Islet precursor cell (in vitro differentiated cells): ENCODE measurements at regions not wholly inside any gene's neighbourhood (a gene's known extent, or its start where the extent isn't known, plus 50 kb on each side); places are given as distances from the start of the nearest gene placed in this dataset.
A peak's percentile ranks its signal among the peaks of the same experiment; 100 is the strongest.
"Not testable (repeated sequence)": the region's sequence is repeated elsewhere in the genome, so short reads cannot be mapped to it uniquely, and the experiment has no call there.

Experiments
- DNase-seq: peaks from one replicate; pipeline ENCODE4 v3.0.0-alpha.2; 2018

DNA sequence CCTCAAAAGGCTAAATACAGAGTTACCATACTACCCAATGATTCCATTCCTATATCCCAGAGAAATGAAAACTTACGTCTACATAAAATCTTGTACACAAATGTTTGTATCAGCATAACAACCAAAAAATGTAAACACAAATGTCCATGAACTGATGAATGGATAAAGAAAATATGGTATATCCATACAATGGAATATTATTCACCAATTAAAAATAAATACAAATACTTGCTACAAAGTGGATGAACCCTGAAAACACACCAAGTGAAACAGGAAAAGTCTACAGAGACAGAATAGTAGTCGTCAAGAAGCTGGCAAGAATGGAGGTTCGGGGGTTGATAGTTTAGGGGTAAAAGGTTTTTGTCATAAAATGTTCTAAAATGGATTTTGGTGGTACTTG, 54.0 kb upstream of the ANKRD28 start:
- no peak for DNase-seq

DNA sequence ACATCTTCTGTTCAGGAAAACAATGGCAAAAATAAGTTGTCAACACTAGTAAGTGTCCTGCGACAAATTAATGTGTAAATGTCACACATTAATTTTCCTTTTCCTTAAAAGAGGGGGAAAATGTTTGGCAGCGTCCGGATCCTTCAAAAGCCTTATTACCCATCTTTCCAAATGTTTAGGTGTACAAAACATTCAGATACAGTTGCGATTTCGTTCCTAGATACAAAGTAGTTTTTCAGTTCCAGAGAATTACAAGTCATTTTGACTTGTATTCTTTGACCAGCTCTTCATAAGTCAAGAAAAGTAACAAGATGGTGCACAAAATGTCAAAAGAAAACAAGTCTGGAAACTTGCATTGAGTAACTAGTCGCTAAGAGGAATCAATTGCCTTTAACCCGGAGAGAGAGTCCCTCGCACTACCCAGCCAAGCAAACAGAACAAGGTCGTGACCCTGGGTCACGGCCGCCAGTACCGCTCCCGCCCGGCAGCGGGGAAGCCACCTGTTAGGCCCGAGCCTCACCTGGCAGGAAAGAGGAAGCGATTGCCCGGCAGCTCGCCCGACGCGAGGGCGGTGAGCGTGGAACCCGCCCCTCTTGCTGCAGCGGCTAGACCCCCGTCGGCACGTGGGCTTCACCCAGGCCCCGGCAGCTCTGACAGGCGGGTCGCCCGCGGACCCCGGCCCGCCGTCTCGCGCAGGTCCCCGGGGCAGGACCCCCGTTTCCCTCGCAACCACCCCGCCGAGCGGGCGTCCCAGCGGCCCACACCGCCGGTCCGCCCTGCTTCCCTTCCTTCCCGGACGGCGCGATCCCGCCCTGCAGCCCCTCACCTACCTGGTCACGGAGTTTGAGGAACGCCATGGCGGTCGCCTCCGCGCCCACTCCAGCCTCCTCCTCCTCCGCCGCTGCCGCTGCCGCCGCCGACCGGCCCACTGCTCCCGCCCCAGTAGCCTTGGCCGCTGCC, 61.0 kb upstream of the ANKRD28 start:
- DNase-seq, result peak; percentile 85

DNA sequence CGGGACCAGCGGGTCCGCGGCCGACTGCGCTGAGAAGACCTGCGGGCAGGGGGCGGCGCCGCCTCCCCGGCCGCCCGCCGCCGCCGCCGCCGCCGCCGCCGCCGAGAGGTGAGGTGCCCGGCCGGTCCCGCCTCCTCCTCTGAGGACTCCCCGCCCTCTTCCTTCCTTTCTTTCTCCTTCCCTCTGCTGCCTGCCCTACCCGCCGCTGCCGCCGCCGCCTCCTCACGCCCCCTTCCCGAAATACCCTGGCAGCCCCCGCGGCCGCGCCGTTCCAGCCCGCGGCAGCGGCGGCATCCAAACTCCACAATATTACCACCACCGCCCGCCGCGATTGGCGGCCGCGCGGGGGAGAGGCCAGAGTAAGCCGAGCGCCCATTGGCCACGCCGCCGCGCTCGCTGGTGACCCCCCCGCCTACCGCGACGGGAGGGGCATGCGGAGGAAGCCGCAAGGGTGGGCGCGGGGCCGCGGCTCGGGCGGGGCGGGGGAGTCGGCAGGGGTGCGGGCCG, 61.8 kb upstream of the ANKRD28 start:
- DNase-seq, result peak; percentile 93

DNA sequence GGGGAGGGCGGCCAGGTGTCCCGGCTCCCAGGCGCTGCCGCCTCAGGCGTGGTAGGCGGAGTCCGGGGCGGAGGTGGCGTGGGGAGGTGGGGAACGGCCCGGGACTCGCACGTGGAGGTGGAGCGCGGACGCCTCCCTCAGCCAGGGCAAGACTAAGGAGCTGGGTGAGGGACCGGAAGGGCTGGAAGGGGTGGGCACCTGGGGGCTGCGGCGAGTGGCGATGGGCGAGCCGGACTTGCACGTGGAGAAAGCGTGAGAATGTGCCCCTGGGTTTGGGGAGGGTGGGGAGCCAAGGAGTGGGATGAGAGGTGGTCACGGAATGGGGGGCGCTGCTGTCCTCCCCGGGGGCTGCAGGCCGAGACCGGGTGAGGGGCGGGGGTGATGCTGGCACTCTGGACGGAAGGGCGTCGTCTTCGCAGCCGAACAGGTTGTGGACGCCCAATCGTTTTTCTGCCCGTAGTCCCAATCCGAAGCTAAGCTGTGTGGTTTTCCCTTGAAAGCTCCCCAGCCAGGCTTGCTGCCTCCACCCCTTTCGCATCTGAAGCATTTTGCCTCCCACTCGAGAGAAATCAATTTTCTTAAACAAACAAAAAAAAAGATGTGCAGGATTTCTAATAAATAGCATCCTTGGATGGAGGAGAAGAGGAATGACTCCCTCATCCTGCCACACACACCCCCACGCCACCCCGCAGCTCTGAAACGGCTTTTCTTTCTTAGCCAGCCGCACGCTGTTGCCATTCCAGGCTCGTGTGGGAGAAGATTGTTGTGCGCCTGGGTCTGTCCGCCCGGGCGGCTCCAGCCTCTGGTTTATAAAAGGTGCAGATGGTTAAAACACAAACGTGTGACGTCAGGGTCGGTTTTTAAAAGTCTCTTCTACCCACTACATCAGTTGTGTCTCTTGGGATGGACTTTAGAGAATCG, 62.5 kb upstream of the ANKRD28 start:
- peak; percentile 91 for DNase-seq

DNA sequence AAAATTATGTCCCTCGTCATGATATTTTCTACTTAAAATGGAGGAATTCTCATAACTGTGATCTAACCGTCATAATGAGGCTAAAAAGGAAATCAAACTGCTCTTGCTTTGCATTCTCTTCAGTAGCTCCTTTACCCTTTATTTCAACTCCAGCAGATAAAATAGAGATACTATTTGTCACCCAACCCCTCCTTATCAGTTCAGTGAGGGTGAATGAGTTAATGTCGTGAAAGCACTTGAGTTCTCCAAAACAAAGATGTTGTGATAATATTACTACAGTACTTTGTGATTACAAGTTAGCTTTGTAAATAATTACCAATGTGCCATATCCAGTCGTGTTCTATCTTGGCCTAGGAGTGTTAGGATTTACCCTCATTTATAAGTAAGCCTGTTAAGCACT, 63.4 kb upstream of the ANKRD28 start:
- DNase-seq, result no peak

DNA sequence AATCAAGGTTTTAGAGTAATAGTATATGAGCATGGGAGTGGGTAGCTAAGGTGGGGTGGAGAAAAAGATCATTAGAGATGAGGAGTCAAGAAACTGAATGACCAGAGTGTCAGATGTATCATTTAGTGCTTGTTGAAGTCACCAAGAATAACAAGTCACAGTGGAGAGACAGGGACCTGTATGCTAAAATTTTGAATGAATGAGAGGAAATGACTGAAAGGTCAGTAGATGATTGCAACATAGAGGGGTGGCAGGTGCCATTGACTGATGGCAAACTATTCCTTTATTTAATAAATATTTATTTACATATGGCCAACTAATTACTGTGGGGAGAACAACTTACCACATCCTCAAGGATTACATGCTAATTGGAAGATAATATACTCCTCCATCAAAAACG, 75.0 kb upstream of the ANKRD28 start:
- no peak for DNase-seq

DNA sequence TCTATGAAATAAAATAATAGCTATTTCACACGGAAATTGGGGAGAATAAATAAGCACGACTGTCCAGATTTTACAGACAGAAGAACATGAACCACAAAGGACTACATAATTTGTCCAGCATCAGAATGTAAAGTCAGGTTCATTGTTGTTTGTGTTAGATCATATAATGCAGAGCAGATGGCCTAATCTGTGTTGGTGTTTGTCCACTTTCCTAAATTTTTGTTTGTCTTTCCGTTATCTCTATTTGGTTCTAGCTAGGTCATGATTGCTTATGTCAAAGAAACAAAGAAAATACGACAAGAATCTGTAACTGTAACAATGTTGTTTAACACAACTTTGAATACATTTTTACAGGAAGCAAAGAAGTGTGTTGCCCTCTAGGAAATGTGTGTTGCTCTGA, 75.6 kb upstream of the ANKRD28 start:
- DNase-seq, result no peak

DNA sequence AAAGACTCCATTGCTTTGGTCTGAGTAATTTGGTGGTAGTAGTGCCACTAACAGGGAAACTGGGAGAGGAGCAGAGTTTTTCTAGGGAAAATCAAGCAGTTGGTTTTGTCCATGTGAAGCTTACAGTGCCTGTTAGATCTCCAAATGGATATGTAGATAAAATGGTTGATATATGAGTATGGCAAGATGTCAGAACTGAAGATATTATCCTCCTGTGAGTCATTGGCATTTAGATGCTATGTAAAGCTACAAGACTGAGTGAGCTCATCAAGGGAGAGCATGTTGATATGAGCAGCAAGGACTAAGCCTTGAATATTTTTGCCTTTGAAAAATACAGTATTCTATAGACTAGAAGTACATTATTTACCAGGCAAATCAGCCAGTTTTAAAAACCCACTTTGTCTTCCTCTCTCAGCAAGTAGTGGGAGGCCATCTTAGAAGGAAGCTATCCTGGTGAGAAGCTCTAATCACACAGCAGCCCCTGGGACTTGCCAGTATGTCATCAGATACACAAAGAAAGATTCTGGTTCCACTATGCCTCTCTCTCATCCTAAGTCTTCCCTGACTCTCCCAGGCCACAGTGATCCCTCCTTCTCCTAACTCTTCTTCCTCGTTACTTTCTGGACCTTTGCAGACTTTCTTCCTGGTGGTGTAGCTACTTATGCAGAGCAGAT, 77.4 kb upstream of the ANKRD28 start:
- no peak for DNase-seq

DNA sequence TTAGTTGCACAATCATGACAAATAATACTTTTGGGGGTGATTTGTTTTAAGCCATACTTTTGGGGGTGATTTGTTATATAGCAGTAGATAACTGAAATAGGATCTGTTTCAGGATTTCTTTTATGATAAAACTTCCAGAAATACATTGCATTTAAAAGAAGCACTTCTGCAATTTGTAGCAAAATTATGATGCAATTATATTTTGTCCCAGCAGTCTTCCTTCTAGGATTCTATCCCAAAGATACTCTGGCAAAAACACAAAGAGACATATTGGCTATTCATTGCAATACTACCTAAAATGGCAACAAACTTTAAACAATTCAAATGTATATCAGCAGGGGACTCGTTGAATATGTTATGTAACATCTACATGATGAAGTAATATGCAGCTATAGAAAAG, 78.9 kb upstream of the ANKRD28 start:
- no peak for DNase-seq

DNA sequence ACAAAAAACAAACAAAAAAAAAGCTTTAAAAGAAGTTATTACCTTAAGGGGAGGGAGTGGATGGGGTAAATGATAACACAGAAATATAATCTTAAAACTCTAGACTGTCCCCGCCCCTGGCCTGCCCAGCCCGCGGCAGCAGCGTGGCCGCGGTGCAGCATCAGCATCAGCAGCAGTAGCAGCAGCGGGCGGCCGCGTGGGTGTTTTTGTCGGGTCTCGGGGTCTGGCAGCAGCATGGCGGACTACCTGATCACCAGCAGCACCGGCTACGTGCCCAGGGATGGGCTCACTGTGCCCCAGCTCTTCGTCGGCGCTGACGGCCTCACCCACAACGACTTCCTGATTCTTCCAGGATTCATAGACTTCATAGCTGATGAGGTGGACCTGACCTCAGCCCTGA, 80.0 kb upstream of the ANKRD28 start:
- no peak for DNase-seq

DNA sequence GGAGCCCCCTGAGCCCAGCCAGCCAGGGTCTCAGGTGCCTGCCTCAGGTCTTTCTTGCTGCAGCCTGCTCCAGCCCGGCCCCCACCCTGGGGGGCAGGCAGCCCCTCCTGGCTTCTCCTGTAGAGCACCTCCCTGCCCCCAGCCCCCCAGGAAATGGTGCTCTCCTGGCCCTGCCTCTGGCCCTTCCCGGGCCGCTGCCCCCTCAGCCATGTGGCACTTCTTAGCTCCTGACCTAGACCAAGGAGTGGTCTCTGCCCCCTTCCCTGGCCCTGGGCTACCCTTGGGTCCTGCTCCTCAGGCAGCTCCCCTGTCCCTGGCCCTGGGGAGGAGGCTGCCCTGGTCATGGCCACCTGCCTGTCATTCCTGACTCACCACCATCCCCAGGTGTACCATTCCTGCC, 82.0 kb upstream of the ANKRD28 start:
- not testable (repeated sequence) for DNase-seq

DNA sequence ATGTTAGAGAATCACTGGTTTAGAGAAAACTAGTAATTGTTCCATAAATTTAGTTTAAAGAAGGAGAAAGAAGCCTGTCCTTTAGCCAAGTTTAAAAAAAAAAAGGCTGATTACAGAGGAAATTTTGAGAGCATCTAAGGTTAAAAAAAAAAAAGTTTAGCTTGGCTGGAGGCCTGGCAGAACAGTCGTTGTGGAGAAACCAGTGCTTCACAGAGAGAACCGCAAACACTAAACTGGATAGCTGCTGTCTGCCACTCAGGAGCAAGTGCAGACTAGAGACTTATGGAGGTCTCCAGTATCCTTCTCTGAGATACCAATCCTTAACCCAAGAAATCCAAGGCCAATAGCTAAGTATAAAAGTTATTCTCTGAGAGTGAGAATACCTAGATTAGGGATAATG, 84.8 kb upstream of the ANKRD28 start:
- DNase-seq, result no peak

DNA sequence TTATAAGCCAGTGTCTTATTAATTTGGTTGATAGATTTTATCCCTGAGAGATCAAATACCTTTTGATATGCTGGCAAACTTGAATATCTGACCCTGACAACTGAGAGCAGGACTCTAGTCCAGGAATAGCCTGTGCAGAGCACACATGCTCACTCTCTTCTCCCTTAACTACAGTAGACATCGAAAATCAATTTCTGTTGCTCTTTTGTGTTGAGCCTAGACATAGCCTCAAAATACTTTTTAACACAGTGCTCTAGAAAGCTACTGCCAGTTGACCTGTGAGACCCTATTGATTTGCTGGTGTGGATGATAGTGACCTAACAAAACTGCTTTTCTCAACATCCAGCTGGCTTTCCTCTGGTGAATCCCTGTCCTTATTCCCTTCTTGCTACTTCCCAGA, 86.4 kb upstream of the ANKRD28 start:
- DNase-seq, result no peak

DNA sequence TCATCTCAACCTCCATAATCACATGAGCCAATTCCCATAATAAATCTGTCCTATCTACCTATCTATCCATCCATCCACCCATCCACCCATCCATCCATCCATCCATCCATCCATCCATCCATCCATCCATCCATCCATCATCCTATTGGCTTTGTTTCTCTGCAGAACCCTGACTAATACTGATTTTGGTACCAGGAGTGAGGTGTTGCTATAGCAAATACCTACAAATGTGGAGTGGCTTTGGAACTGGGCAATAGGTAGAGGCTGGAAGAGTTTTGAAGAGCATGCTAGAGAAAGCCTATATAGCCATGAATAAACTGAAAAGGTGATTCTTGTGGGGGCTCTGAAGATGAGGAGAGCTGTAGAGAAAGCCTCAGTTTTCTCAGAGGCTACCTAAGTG, 88.7 kb upstream of the ANKRD28 start:
- DNase-seq, result no peak

DNA sequence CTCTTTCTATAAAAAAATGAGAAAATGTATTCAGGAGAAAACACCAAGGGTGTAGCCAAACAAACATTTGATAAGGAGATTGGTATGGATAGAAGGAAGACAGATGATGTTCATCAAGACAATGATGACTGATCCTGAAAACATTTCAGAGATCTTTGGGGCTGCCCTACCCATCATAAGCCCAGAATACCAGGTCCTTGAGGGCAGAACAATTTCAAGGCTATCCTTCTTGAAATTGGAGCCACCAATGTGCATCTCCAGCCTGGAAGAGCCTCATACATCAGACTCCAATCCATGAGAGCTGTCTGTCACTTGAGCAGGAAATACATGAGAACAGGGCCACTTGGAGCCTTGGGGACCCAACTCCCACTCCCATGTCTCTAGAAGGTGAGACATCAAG, 89.5 kb upstream of the ANKRD28 start:
- no peak for DNase-seq

DNA sequence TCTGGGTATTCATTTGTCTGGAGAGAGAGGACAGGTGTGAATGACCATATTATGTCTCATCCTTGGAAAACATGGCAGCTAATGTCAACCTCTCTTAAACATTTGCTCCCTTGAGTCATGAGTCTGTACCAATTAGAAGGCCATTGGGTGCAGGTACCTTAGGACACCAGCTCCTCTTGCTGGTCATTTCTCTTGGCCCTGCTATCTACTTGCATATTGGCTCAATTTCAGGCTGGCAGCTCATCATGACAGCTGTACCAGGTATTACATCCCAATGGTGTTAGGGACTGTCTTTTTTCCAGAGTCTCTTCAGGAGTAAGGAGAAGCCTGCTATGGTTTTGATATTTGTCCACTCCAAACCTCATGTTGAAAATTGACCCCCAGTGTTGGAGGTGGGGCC, 92.2 kb upstream of the ANKRD28 start:
- DNase-seq, result no peak

DNA sequence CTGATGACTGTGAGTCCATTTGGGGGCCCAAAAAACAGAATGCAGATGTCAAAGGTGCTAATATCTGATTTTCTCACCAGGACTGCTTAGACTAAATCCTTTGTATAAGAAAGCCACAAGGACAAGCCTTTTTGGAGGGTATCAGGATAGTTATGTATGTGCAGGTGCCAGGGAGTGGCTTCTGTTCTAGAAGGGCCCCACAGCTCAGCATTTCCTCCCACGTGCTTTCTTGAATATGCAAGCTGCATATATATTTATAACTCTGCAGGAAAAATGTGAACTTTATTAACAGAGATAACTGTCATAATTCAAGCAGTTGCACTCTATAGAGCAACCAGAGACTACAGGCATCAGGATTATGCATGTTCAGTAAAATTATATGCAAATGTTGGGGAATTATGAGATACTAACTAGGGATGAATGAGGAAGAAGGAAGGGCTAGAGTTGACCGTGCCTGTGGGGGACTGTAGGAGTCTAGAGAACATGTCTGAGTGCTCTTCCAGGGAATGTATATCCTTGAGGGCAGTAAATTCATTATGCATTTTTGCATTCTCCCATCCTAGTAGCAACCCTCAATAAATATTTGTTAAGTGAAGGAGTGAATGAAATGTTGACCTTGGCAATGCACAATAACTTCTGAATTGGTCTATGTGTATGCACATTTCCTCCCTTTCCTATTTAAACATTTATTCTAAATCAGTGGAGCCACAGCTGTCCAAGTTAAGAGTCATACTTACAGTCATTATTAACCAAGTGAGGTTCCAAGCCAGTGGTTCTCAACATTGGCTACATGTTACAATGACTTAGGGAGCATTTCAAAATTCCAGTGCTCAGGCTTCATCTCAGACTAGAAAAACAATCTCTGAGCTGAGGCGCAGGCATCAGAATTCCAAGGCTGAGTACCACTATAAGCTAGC, 94.8 kb upstream of the ANKRD28 start:
- DNase-seq, result no peak

DNA sequence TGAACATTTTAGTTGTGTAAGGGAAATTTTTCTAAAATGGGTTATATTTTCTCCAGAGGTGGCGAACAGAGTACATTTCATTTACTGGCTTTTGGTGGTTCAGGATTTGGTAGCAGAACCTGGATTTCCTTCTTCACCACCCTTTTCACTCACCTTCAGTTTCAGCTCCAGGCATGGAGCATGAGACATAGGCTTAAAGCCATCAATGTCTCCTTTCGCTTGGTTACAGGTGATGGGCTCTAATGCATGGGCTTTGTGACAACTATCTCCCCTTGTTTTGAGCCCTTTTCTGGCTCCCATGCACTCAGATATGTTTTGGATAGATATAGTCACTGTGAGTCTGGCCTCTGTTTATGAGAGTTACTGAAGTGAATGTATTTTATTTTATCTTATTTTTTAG, 96.6 kb upstream of the ANKRD28 start:
- DNase-seq, result no peak

DNA sequence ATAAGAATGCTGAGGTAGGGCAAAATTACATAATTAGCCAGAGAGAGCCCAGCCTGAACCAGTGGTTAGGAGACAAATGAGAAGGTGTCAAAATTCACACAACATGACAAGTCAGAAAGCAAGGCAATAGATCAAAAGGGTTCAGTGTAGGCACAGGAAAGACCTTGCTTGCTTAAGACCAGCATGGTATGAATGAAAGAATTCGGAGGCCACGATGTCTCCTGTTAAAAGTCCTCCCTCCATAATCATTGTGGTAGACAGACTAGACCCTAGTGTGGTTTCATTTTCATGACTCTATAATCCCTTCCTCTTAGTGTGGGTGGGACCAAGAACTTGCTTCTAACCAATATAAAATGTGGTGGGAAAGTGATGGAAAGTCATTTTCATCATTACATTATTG, 98.7 kb upstream of the ANKRD28 start:
- DNase-seq, result no peak

DNA sequence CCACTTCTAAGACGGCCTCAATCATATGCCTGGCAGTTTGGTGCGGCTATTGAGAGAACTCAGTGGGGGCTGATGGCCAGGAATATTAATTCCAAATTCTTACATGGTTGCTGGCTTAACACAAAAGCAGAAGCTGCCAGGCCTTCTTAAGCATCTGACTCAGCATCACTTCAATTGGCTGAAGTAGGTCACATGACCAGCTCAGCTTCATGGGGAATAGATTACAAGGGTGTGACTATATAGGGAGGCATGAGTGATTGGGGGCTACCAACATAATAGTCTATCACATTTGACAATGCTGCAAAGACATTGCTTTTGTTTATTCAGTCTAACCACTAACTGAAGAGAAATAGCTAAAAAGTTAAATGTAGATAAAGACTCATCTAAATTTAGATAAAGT, 101.6 kb upstream of the ANKRD28 start:
- DNase-seq, result no peak

DNA sequence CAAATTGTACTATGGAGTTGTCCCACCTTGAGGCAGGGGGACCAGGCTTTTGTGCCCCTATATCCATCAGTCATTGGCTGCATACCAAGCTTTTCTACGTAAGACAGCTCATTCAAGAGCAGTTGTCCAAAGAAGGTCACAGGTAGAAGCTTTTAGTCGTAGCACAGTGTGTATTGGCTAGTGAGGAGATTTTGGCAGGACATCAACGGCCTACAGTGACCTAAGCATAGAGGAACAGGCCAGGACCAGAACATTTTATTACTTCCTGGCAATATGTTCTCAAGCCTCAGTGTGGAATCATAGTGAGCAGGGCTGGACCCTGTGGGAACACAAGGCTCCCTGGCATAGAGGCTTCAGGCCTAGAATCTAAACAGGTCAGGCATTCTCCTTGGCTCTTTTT, 105.4 kb upstream of the ANKRD28 start:
- no peak for DNase-seq
